DMS114 treated with DMSO at 0.1 percent for 48 hours (cell line): ENCODE measurements at regions not wholly inside any gene's neighbourhood (a gene's known extent, or its start where the extent isn't known, plus 50 kb on each side); places are given as distances from the start of the nearest gene placed in this dataset.

Experiments used
- DNase-seq: peaks from one replicate; lab custom pipeline; 2025; ENCODE audit not compliant: unreplicated experiment; lab: John Stamatoyannopoulos, UW

GRCh38 chr13:76025392-76025791, 389.3 kb downstream of the LMO7 start:
- no peak for DNase-seq

GRCh38 chr13:76024151-76024550, 388.0 kb downstream of the LMO7 start:
- DNase-seq, result no peak

GRCh38 chr13:76023652-76024051, 387.5 kb downstream of the LMO7 start:
- no peak for DNase-seq

- no peak for DNase-seq
Measured at GRCh38 chr13:76020421-76020955, 384.4 kb downstream of the LMO7 start.

- no peak for DNase-seq
Measured at GRCh38 chr13:76019421-76020044, 383.4 kb downstream of the LMO7 start.

- DNase-seq, result no peak
Measured at GRCh38 chr13:76017861-76018556, 381.9 kb downstream of the LMO7 start.

GRCh38 chr13:76016799-76017400, 380.8 kb downstream of the LMO7 start:
- DNase-seq, result no peak

- no peak for DNase-seq
Measured at GRCh38 chr13:76014406-76015318, 378.5 kb downstream of the LMO7 start.

GRCh38 chr13:76012091-76012721, 376.1 kb downstream of the LMO7 start:
- DNase-seq, result no peak

GRCh38 chr13:76009267-76009890, 373.2 kb downstream of the LMO7 start:
- no peak for DNase-seq

- no peak for DNase-seq
Measured at GRCh38 chr13:76004416-76004815, 368.3 kb downstream of the LMO7 start.

- DNase-seq, result no peak
Measured at GRCh38 chr13:76000131-76000530, 364.0 kb downstream of the LMO7 start.

- DNase-seq, result no peak
Measured at GRCh38 chr13:75996582-75996981, 360.5 kb downstream of the LMO7 start.

- no peak for DNase-seq
Measured at GRCh38 chr13:75995966-75996365, 359.8 kb downstream of the LMO7 start.

- DNase-seq, result no peak
Measured at GRCh38 chr13:75993823-75994222, 357.7 kb downstream of the LMO7 start.

GRCh38 chr13:75993241-75993640, 357.1 kb downstream of the LMO7 start:
- no peak for DNase-seq

- no peak for DNase-seq
Measured at GRCh38 chr13:75986818-75987217, 350.7 kb downstream of the LMO7 start.

- no peak for DNase-seq
Measured at GRCh38 chr13:75985132-75985531, 349.0 kb downstream of the LMO7 start.

- no peak for DNase-seq
Measured at GRCh38 chr13:75978818-75979217, 342.7 kb downstream of the LMO7 start.
